ENCODE measurements at regions not wholly inside any gene's neighbourhood (a gene's known extent, or its start where the extent isn't known, plus 50 kb on each side); places are given as distances from the start of the nearest gene placed in this dataset.

GRCh38 chr11:123378096-123378495, 52.0 kb upstream of the GRAMD1B start:
- peaks cover 14% of the 10 kb centered on the region for H3K4me1 Mint-ChIP-seq (ENCODE audit: low read depth)
- no peak for DNase-seq
- no peak overlapping the region for H3K4me3 Mint-ChIP-seq
- H3K9me3 Mint-ChIP-seq = no peaks in the 10 kb centered on the region
- H3K36me3 Mint-ChIP-seq (ENCODE audit: insufficient read depth) = no peaks in the 10 kb centered on the region
- no peaks in the 10 kb centered on the region for H3K27me3 Mint-ChIP-seq (ENCODE audit: low read depth)
- no peak for ATAC-seq

- Mint-ChIP-seq H3K9me3 (no peaks in the 10 kb centered on the region), H3K4me1 (ENCODE audit: low read depth) (peaks cover 14% of the 10 kb centered on the region), H3K36me3 (ENCODE audit: insufficient read depth) (no peaks in the 10 kb centered on the region), H3K27me3 (ENCODE audit: low read depth) (no peaks in the 10 kb centered on the region), H3K4me3 (no peak overlapping the region)
- DNase-seq = no peak
- no peak for ATAC-seq
These were observed 52.7 kb upstream of the GRAMD1B start for GRCh38 chr11:123377355-123377754.

- ATAC-seq = no peak
- H3K9me3 Mint-ChIP-seq = no peaks in the 10 kb centered on the region
- H3K4me3 Mint-ChIP-seq = no peak overlapping the region
- peaks cover 4% of the 10 kb centered on the region for H3K4me1 Mint-ChIP-seq (ENCODE audit: low read depth)
- DNase-seq = no peak
- no peaks in the 10 kb centered on the region for H3K36me3 Mint-ChIP-seq (ENCODE audit: insufficient read depth)
- H3K27me3 Mint-ChIP-seq (ENCODE audit: low read depth) = no peaks in the 10 kb centered on the region
These were observed 54.2 kb upstream of the GRAMD1B start for GRCh38 chr11:123375832-123376231.

- no peaks in the 10 kb centered on the region for H3K36me3 Mint-ChIP-seq (ENCODE audit: insufficient read depth)
- H3K27me3 Mint-ChIP-seq (ENCODE audit: low read depth) = no peaks in the 10 kb centered on the region
- ATAC-seq = no peak
- no peak for DNase-seq
- H3K4me3 Mint-ChIP-seq = no peak overlapping the region
- H3K9me3 Mint-ChIP-seq = no peaks in the 10 kb centered on the region
- no peaks in the 10 kb centered on the region for H3K4me1 Mint-ChIP-seq (ENCODE audit: low read depth)
These were observed 55.5 kb upstream of the GRAMD1B start for GRCh38 chr11:123374622-123374968.

- H3K9me3 Mint-ChIP-seq = no peaks in the 10 kb centered on the region
- DNase-seq = no peak
- no peaks in the 10 kb centered on the region for H3K27me3 Mint-ChIP-seq (ENCODE audit: low read depth)
- H3K4me3 Mint-ChIP-seq = no peak overlapping the region
- H3K36me3 Mint-ChIP-seq (ENCODE audit: insufficient read depth) = no peaks in the 10 kb centered on the region
- peak in 1 of 2 donors; percentile 43 for ATAC-seq
- H3K4me1 Mint-ChIP-seq (ENCODE audit: low read depth) = no peaks in the 10 kb centered on the region
These were observed 56.1 kb upstream of the GRAMD1B start for GRCh38 chr11:123373754-123374621.

- H3K4me1 Mint-ChIP-seq (ENCODE audit: low read depth) = no peaks in the 10 kb centered on the region
- H3K36me3 Mint-ChIP-seq (ENCODE audit: insufficient read depth) = no peaks in the 10 kb centered on the region
- no peak overlapping the region for H3K4me3 Mint-ChIP-seq
- H3K9me3 Mint-ChIP-seq = no peaks in the 10 kb centered on the region
- ATAC-seq (no peak), DNase-seq (no peak)
- H3K27me3 Mint-ChIP-seq (ENCODE audit: low read depth) = no peaks in the 10 kb centered on the region
These were observed 58.4 kb upstream of the GRAMD1B start for GRCh38 chr11:123371506-123372297.

GRCh38 chr11:123366924-123367323, 63.1 kb upstream of the GRAMD1B start:
- Mint-ChIP-seq H3K36me3 (ENCODE audit: insufficient read depth) (no peaks in the 10 kb centered on the region), H3K4me3 (no peak overlapping the region), H3K4me1 (ENCODE audit: low read depth) (peaks cover 13% of the 10 kb centered on the region), H3K9me3 (no peaks in the 10 kb centered on the region), H3K27me3 (ENCODE audit: low read depth) (peaks cover 7% of the 10 kb centered on the region)
- ATAC-seq = no peak
- no peak for DNase-seq

- Mint-ChIP-seq H3K4me3 (no peak overlapping the region), H3K27me3 (ENCODE audit: low read depth) (peaks cover 14% of the 10 kb centered on the region), H3K36me3 (ENCODE audit: insufficient read depth) (no peaks in the 10 kb centered on the region), H3K4me1 (ENCODE audit: low read depth) (peaks cover 13% of the 10 kb centered on the region), H3K9me3 (no peaks in the 10 kb centered on the region)
- ATAC-seq (no peak), DNase-seq (no peak)
These were observed 64.1 kb upstream of the GRAMD1B start for GRCh38 chr11:123365955-123366354.

GRCh38 chr11:123364080-123364479, 66.0 kb upstream of the GRAMD1B start:
- peaks cover 14% of the 10 kb centered on the region for H3K4me1 Mint-ChIP-seq (ENCODE audit: low read depth)
- H3K4me3 Mint-ChIP-seq = no peak overlapping the region
- H3K36me3 Mint-ChIP-seq (ENCODE audit: insufficient read depth) = no peaks in the 10 kb centered on the region
- ATAC-seq (no peak), DNase-seq (no peak)
- H3K9me3 Mint-ChIP-seq = no peaks in the 10 kb centered on the region
- H3K27me3 Mint-ChIP-seq (ENCODE audit: low read depth) = peaks cover 25% of the 10 kb centered on the region

GRCh38 chr11:123363556-123363955, 66.5 kb upstream of the GRAMD1B start:
- ATAC-seq = no peak
- Mint-ChIP-seq H3K9me3 (no peaks in the 10 kb centered on the region), H3K4me1 (ENCODE audit: low read depth) (peaks cover 15% of the 10 kb centered on the region), H3K4me3 (no peak overlapping the region), H3K27me3 (ENCODE audit: low read depth) (peaks cover 30% of the 10 kb centered on the region), H3K36me3 (ENCODE audit: insufficient read depth) (no peaks in the 10 kb centered on the region)
- no peak for DNase-seq

- Mint-ChIP-seq H3K4me1 (ENCODE audit: low read depth) (peaks cover 18% of the 10 kb centered on the region), H3K4me3 (peak overlapping the region; percentile 20), H3K36me3 (ENCODE audit: insufficient read depth) (no peaks in the 10 kb centered on the region), H3K27me3 (ENCODE audit: low read depth) (peaks cover 32% of the 10 kb centered on the region), H3K9me3 (no peaks in the 10 kb centered on the region)
- DNase-seq = no peak
- ATAC-seq = no peak
These were observed 67.1 kb upstream of the GRAMD1B start for GRCh38 chr11:123362941-123363340.

- Mint-ChIP-seq H3K36me3 (ENCODE audit: insufficient read depth) (no peaks in the 10 kb centered on the region), H3K9me3 (no peaks in the 10 kb centered on the region), H3K4me3 (no peak overlapping the region), H3K4me1 (ENCODE audit: low read depth) (peaks cover 25% of the 10 kb centered on the region), H3K27me3 (ENCODE audit: low read depth) (peaks cover 35% of the 10 kb centered on the region)
- ATAC-seq = no peak
- DNase-seq = no peak
These were observed 67.9 kb upstream of the GRAMD1B start for GRCh38 chr11:123362186-123362585.

GRCh38 chr11:123361110-123361509, 69.0 kb upstream of the GRAMD1B start:
- no peak overlapping the region for H3K4me3 Mint-ChIP-seq
- H3K9me3 Mint-ChIP-seq = no peaks in the 10 kb centered on the region
- peaks cover 33% of the 10 kb centered on the region for H3K4me1 Mint-ChIP-seq (ENCODE audit: low read depth)
- peaks cover 42% of the 10 kb centered on the region for H3K27me3 Mint-ChIP-seq (ENCODE audit: low read depth)
- ATAC-seq = no peak
- DNase-seq = no peak
- no peaks in the 10 kb centered on the region for H3K36me3 Mint-ChIP-seq (ENCODE audit: insufficient read depth)

- no peak for DNase-seq
- peak overlapping the region; percentile 3 for H3K4me3 Mint-ChIP-seq
- no peaks in the 10 kb centered on the region for H3K36me3 Mint-ChIP-seq (ENCODE audit: insufficient read depth)
- H3K9me3 Mint-ChIP-seq = no peaks in the 10 kb centered on the region
- no peak for ATAC-seq
- H3K4me1 Mint-ChIP-seq (ENCODE audit: low read depth) = peaks cover 33% of the 10 kb centered on the region
- H3K27me3 Mint-ChIP-seq (ENCODE audit: low read depth) = peaks cover 45% of the 10 kb centered on the region
These were observed 69.7 kb upstream of the GRAMD1B start for GRCh38 chr11:123360267-123360936.

Data from activated T-cell treated with anti-CD3 and anti-CD28 coated beads, Interleukin-2, amount 50 U/mL, for 4 hours (primary cell).